Naive thymus-derived CD8-positive, alpha-beta T cell (primary cell): ENCODE measurements at regions not wholly inside any gene's neighbourhood (a gene's known extent, or its start where the extent isn't known, plus 50 kb on each side); places are given as distances from the start of the nearest gene placed in this dataset.

Experiments
- ATAC-seq, 2 donors: fragments of 150-1000 bp; cut with Tn5 transposase in 1 of 2; sonication (Bioruptor Pico), chemical (Tn5 transposase) in 1 of 2; 1 replicate in 1 of 2; 2 replicates in 1 of 2; pipeline ENCODE4 v1.10.0; 2021; ENCODE audit warnings: mild to moderate bottlenecking in 2 of 2, moderate library complexity in 2 of 2
- POLR2A ChIA-PET: fragments of 350-600 bp; sonication (Branson Sonifier 250); formaldehyde crosslinking; loops from one replicate; lab custom pipeline; 2021; ENCODE audit warnings: antibody characterized with exemption; lab: Charles Lee
- DNase-seq, 10 donors: peaks; one replicate each; pipeline versions ENCODE4 v3.0.0 to v3.0.0-alpha.2; 2020 to 2022
- H3K27ac Mint-ChIP-seq, 10 donors: one replicate each; pipeline ENCODE4 v1.8.0; 2020 to 2022; ENCODE audit warnings: mild to moderate bottlenecking in 10 of 10, mixed read lengths in 10 of 10, moderate library complexity in 4 of 10, inconsistent platforms in 1 of 10
- H3K27me3 Mint-ChIP-seq, 5 donors: one replicate each; pipeline ENCODE4 v1.8.0; 2021 to 2022; ENCODE audit warnings: mixed read lengths in 5 of 5
- H3K36me3 Mint-ChIP-seq, 3 donors: one replicate each; pipeline ENCODE4 v1.8.0; 2020 to 2022; ENCODE audit warnings: mixed read lengths in 3 of 3, mild to moderate bottlenecking in 2 of 3, inconsistent platforms in 1 of 3
- H3K4me1 Mint-ChIP-seq, 4 donors: one replicate each; pipeline ENCODE4 v1.8.0; 2021 to 2022; ENCODE audit warnings: mixed read lengths in 4 of 4
- H3K4me3 Mint-ChIP-seq, 10 donors: one replicate each; pipeline ENCODE4 v1.8.0; 2020 to 2022; ENCODE audit warnings: mild to moderate bottlenecking in 10 of 10, mixed read lengths in 10 of 10, moderate library complexity in 6 of 10, inconsistent platforms in 1 of 10
- H3K9me3 Mint-ChIP-seq, 9 donors: one replicate each; pipeline ENCODE4 v1.8.0; 2020 to 2022; ENCODE audit warnings: mixed read lengths in 9 of 9, mild to moderate bottlenecking in 3 of 9, inconsistent platforms in 1 of 9, moderate library complexity in 1 of 9

DNA sequence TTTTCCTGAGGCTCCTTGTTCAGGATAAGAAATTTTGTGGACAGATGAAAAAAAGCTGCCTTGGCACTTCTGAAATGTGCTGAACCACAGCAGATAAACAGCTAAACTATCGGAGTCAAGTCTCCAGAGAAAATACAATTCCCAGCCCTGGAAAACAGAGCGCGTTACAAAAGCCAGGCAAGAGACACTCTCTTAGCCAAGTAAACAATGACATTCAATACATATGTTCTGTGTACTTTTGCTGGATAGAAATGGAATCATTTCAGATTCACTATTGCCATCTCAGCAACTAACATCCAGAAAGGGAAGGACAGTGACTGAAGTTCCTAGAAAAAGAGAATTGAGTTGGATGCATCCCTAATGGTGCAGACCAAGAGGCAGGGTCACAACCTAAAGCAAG is 196.8 kb upstream of the NRSN1 start:
- ATAC-seq (no peak), DNase-seq (no peak)
- POLR2A ChIA-PET: no interaction called here
- H3K27ac Mint-ChIP-seq: no peak overlapping the region
- H3K36me3 Mint-ChIP-seq: peaks cover 0 to 4% (median 0%) of the 10 kb centered on the region in 3 donors
- no peaks in the 10 kb centered on the region for H3K27me3 Mint-ChIP-seq
- H3K9me3 Mint-ChIP-seq: peaks cover 0 to 26% (median 5%) of the 10 kb centered on the region in 9 donors
- H3K4me1 Mint-ChIP-seq: no peaks in the 10 kb centered on the region
- H3K4me3 Mint-ChIP-seq: peak overlapping the region in 1 of 10 donors; percentile 29

DNA sequence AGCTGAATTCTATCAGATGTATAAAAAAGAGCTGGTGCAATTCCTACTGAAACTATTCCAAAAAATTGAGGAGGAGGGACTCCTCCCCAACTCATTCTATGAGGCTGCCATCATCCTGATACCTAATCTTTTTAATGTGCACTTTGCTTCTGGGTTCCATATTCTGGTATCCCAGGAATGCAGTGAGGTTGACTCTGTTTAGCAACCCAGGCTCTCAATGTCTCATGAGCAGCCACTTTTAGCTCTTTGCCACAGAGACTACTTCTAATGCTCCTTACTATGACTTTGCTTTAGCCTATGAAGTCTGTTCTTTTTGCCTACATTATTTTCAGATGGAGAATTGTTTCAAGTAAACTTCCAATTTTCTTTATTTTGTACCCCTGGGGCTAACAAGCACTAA is 185.5 kb upstream of the NRSN1 start:
- no peaks in the 10 kb centered on the region for H3K36me3 Mint-ChIP-seq
- H3K4me1 Mint-ChIP-seq: no peaks in the 10 kb centered on the region
- DNase-seq: no peak
- H3K27ac Mint-ChIP-seq: no peak overlapping the region
- H3K9me3 Mint-ChIP-seq: peaks cover 0 to 5% (median 0%) of the 10 kb centered on the region in 9 donors
- no peak for ATAC-seq
- H3K4me3 Mint-ChIP-seq: no peak overlapping the region
- peaks cover 0 to 26% (median 0%) of the 10 kb centered on the region in 5 donors for H3K27me3 Mint-ChIP-seq
- POLR2A ChIA-PET: no interaction called here

- peaks cover 0 to 2% (median 0%) of the 10 kb centered on the region in 9 donors for H3K9me3 Mint-ChIP-seq
- ATAC-seq (no peak), DNase-seq (no peak)
- peaks cover 0 to 7% (median 0%) of the 10 kb centered on the region in 5 donors for H3K27me3 Mint-ChIP-seq
- no peaks in the 10 kb centered on the region for H3K4me1 Mint-ChIP-seq
- no peak overlapping the region for H3K27ac Mint-ChIP-seq
- H3K36me3 Mint-ChIP-seq: no peaks in the 10 kb centered on the region
- no peak overlapping the region for H3K4me3 Mint-ChIP-seq
- POLR2A ChIA-PET: no interaction called here
These were observed 174.3 kb upstream of the NRSN1 start for GRCh38 chr6:23951691-23952090.

- H3K36me3 Mint-ChIP-seq: no peaks in the 10 kb centered on the region
- peaks cover 0 to 7% (median 0%) of the 10 kb centered on the region in 5 donors for H3K27me3 Mint-ChIP-seq
- H3K4me1 Mint-ChIP-seq: no peaks in the 10 kb centered on the region
- no peak overlapping the region for H3K4me3 Mint-ChIP-seq
- ATAC-seq: no peak
- H3K9me3 Mint-ChIP-seq: peaks cover 0 to 2% (median 0%) of the 10 kb centered on the region in 9 donors
- POLR2A ChIA-PET: no interaction called here
- peak overlapping the region in 1 of 10 donors; percentile 36 for H3K27ac Mint-ChIP-seq
- DNase-seq: no peak
These were observed 173.8 kb upstream of the NRSN1 start for GRCh38 chr6:23952245-23952644.

GRCh38 chr6:23953976-23954375 is 172.0 kb upstream of the NRSN1 start:
- H3K27me3 Mint-ChIP-seq: peaks cover 0 to 7% (median 2%) of the 10 kb centered on the region in 5 donors
- H3K4me3 Mint-ChIP-seq: no peak overlapping the region

DNA sequence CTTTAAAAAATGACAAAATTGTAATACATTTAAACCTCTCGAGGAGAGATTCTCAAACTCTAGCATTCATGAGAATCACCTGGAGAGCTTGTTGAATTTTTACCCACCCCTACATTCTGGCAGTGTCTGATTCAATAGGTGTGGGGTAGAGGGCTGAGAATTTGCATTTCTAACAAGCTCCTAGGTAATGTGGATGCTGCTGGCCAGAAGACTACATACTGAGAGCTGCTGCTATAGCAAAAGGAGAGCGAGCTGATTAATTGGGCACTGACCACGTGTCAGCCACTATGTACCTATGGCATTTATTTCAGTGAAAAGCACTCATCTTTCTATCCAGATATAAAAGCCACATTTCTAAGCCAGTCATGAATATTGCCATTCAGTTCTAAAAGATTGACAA is 169.0 kb upstream of the NRSN1 start:
- DNase-seq: no peak
- POLR2A ChIA-PET: no interaction called here

More at GRCh38 chr6:23953976-23954375, 172.0 kb upstream of the NRSN1 start:
- H3K9me3 Mint-ChIP-seq: peaks cover 0 to 2% (median 0%) of the 10 kb centered on the region in 9 donors
- no peaks in the 10 kb centered on the region for H3K4me1 Mint-ChIP-seq
- no peaks in the 10 kb centered on the region for H3K36me3 Mint-ChIP-seq
- no peak overlapping the region for H3K27ac Mint-ChIP-seq
- DNase-seq: no peak
- ATAC-seq: no peak
- POLR2A ChIA-PET: no interaction called here

GRCh38 chr6:23964865-23965264 is 161.2 kb upstream of the NRSN1 start:
- Mint-ChIP-seq H3K27me3 (peaks cover 0 to 3% (median 2%) of the 10 kb centered on the region in 5 donors), H3K36me3 (no peaks in the 10 kb centered on the region), H3K27ac (no peak overlapping the region), H3K9me3 (peaks cover 0 to 9% (median 0%) of the 10 kb centered on the region in 9 donors), H3K4me3 (no peak overlapping the region), H3K4me1 (no peaks in the 10 kb centered on the region)
- POLR2A ChIA-PET: no interaction called here
- DNase-seq (no peak), ATAC-seq (no peak)

More for the DNA sequence above, 169.0 kb upstream of the NRSN1 start:
- H3K4me3 Mint-ChIP-seq: no peak overlapping the region
- H3K27me3 Mint-ChIP-seq: peaks cover 0 to 15% (median 5%) of the 10 kb centered on the region in 5 donors
- H3K9me3 Mint-ChIP-seq: peaks cover 0 to 4% (median 0%) of the 10 kb centered on the region in 9 donors
- no peak for ATAC-seq
- H3K36me3 Mint-ChIP-seq: no peaks in the 10 kb centered on the region
- H3K27ac Mint-ChIP-seq: no peak overlapping the region
- no peaks in the 10 kb centered on the region for H3K4me1 Mint-ChIP-seq

GRCh38 chr6:23969344-23969743 is 156.7 kb upstream of the NRSN1 start:
- H3K27ac Mint-ChIP-seq: no peak overlapping the region
- H3K4me3 Mint-ChIP-seq: no peak overlapping the region
- no peaks in the 10 kb centered on the region for H3K4me1 Mint-ChIP-seq
- peaks cover 0 to 3% (median 0%) of the 10 kb centered on the region in 5 donors for H3K27me3 Mint-ChIP-seq
- H3K36me3 Mint-ChIP-seq: no peaks in the 10 kb centered on the region
- peaks cover 0 to 9% (median 0%) of the 10 kb centered on the region in 9 donors for H3K9me3 Mint-ChIP-seq
- ATAC-seq (no peak), DNase-seq (no peak)
- POLR2A ChIA-PET: no interaction called here

DNA sequence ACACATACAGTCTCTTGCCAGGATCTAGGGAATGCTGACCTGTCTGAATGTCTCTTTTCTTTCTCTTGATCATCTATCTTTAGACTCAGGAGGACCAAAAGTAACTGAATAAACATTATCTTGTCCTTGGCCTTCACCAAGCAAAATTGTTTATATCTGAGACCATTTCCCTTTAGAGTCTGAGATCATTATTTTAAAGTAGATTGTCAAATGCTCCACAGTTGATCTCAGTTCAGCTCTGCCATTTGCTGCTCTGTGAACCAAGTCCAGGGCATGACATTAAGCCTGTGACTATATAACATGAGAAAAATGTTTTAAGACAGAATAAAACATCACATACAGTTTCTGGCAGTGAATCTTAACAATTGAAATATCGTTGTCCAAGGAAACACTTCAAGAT is 148.3 kb upstream of the NRSN1 start:
- no peaks in the 10 kb centered on the region for H3K4me1 Mint-ChIP-seq
- H3K36me3 Mint-ChIP-seq: no peaks in the 10 kb centered on the region
- POLR2A ChIA-PET: no interaction called here
- H3K4me3 Mint-ChIP-seq: no peak overlapping the region
- DNase-seq (no peak), ATAC-seq (no peak)
- H3K9me3 Mint-ChIP-seq: peaks cover 0 to 3% (median 0%) of the 10 kb centered on the region in 9 donors
- H3K27ac Mint-ChIP-seq: no peak overlapping the region
- H3K27me3 Mint-ChIP-seq: peaks cover 0 to 16% (median 1%) of the 10 kb centered on the region in 5 donors

DNA sequence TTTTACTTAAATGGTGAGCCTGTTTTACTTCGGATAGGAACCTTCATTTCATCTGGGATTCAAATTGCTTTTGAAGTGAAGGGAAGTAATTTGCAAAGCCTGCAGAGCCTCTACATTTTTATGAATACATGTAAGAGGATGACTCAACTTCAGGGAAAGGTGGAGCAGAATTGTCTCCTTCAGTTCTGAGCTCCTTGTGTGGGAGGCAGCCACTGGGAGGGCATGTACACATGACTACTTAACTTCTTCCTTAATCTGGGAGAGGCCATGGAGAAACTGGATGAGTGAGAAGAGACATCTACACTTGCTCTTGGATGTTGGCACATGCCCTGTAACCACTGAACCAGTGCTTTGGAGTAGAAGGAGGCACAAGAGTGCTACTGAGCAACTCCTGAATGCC is 145.1 kb upstream of the NRSN1 start:
- Mint-ChIP-seq H3K4me3 (no peak overlapping the region), H3K27ac (no peak overlapping the region), H3K36me3 (no peaks in the 10 kb centered on the region), H3K9me3 (peaks cover 0 to 6% (median 0%) of the 10 kb centered on the region in 9 donors), H3K27me3 (peaks cover 0 to 16% (median 3%) of the 10 kb centered on the region in 5 donors), H3K4me1 (no peaks in the 10 kb centered on the region)
- ATAC-seq (no peak), DNase-seq (no peak)
- POLR2A ChIA-PET: no interaction called here

- DNase-seq (no peak), ATAC-seq (no peak)
- POLR2A ChIA-PET: no interaction called here
- Mint-ChIP-seq H3K9me3 (peaks cover 0 to 6% (median 0%) of the 10 kb centered on the region in 9 donors), H3K36me3 (no peaks in the 10 kb centered on the region), H3K4me3 (no peak overlapping the region), H3K27me3 (peaks cover 0 to 16% (median 3%) of the 10 kb centered on the region in 5 donors), H3K27ac (no peak overlapping the region), H3K4me1 (no peaks in the 10 kb centered on the region)
These were observed 144.1 kb upstream of the NRSN1 start for GRCh38 chr6:23981923-23982322.

DNA sequence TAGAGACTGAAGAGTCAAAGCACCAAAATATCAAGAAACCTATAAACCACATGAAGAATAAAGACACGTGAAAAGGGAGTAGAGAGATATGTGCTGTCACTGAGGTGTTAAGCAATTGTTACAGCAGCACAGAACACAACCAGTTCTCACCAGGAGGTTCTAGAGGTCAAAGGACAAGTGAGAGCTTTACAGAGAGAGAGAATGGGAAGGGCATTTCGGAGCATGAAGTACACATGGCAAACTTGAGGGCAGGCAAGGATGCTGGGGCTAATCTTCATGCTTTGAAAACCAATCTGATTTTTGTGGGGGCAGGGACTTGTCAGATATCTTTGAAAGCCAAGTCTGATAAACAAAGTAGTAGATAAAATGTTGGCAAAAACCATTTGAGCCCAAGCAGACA is 142.3 kb upstream of the NRSN1 start:
- Mint-ChIP-seq H3K36me3 (no peaks in the 10 kb centered on the region), H3K27ac (no peak overlapping the region)
- DNase-seq: no peak

GRCh38 chr6:23985015-23985414 is 141.0 kb upstream of the NRSN1 start:
- Mint-ChIP-seq H3K36me3 (no peaks in the 10 kb centered on the region), H3K27ac (no peak overlapping the region), H3K27me3 (peaks cover 0 to 3% (median 0%) of the 10 kb centered on the region in 5 donors), H3K4me3 (no peak overlapping the region), H3K4me1 (no peaks in the 10 kb centered on the region), H3K9me3 (peaks cover 0 to 3% (median 0%) of the 10 kb centered on the region in 9 donors)
- DNase-seq: no peak
- POLR2A ChIA-PET: no interaction called here
- ATAC-seq: no peak

More for the DNA sequence above, 142.3 kb upstream of the NRSN1 start:
- Mint-ChIP-seq H3K27me3 (peaks cover 0 to 11% (median 1%) of the 10 kb centered on the region in 5 donors), H3K9me3 (peaks cover 0 to 4% (median 0%) of the 10 kb centered on the region in 9 donors), H3K4me1 (no peaks in the 10 kb centered on the region), H3K4me3 (no peak overlapping the region)
- no peak for ATAC-seq
- POLR2A ChIA-PET: no interaction called here
